ENCODE measurements at regions not wholly inside any gene's neighbourhood (a gene's known extent, or its start where the extent isn't known, plus 50 kb on each side); places are given as distances from the start of the nearest gene placed in this dataset.

GRCh38 chr4:126710935-126711334, 921.8 kb upstream of the INTU start:
- H3K4me3 ChIP-seq, result no peak overlapping the region
- H3K27ac ChIP-seq, result no peak overlapping the region

DNA sequence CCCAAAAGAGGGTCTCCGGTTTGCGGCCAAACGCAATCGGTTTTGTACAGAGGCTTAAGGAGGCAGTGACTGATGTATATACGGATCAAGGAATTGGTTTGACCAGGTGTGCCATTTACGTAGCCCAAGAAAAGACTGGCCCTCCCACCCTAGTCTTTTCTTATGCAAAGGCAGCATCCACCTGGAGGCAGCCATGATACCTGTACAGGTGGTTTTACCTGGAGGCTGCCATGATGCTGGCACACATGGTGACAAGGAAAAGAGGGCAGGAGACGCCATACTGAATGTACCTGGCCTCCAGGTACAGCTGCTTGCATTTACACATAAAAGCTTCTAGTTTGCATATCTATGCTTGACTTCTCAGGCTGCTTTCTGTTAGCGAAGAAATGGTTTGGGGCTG, 917.7 kb upstream of the INTU start:
- H3K27ac ChIP-seq, result no peak overlapping the region

GRCh38 chr4:126715681-126716080, 917.1 kb upstream of the INTU start:
- Histone ChIP-seq H3K27ac (no peak overlapping the region), H3K4me3 (no peak overlapping the region)

More for the DNA sequence above, 917.7 kb upstream of the INTU start:
- no peak overlapping the region for H3K4me3 ChIP-seq

DNA sequence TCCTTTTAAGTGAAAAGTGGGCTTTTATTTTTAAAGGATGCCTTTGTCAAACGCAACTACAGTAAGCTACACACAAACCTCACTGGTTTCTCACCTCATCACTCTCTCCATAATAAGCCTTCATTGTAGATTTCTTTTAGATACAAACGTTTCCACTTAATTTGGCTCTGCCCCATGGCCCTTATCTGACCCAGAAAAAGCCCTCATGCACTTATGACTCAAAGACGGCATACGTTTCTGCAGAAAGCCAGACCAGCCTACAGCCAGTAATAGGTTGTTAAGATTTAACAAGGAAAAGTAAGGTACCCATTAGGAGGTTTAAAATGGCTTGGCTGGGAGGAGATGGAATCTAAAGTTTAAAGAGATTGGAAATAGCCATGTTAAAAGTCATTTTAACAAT, 914.6 kb upstream of the INTU start:
- no peak overlapping the region for H3K27ac ChIP-seq
- H3K4me3 ChIP-seq, result no peak overlapping the region

GRCh38 chr4:126719852-126720251, 912.9 kb upstream of the INTU start:
- no peak overlapping the region for H3K27ac ChIP-seq
- no peak overlapping the region for H3K4me3 ChIP-seq

GRCh38 chr4:126725906-126726305, 906.9 kb upstream of the INTU start:
- no peak overlapping the region for H3K27ac ChIP-seq
- no peak overlapping the region for H3K4me3 ChIP-seq

DNA sequence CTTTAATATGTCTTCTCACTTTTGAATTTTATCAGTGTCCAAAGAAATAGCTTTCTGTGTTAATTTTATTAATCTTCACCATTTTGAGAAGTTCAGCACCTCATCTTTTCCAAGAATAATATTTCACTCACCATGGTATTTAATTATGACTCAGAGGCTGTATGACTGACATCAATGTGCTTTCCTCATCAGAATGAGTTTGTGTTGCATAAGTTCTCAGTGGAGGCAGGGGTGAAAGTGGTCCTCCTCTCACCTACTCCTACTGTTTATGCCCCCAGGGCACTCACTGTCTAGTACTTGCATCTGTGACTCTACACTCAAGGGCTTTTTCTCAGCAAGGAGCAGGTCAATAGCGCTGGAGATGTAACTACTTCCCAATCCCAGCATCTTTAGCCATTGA, 905.3 kb upstream of the INTU start:
- H3K27ac ChIP-seq, result no peak overlapping the region

GRCh38 chr4:126731062-126731461, 901.7 kb upstream of the INTU start:
- Histone ChIP-seq H3K4me3 (no peak overlapping the region), H3K27ac (no peak overlapping the region)

More for the DNA sequence above, 905.3 kb upstream of the INTU start:
- no peak overlapping the region for H3K4me3 ChIP-seq

DNA sequence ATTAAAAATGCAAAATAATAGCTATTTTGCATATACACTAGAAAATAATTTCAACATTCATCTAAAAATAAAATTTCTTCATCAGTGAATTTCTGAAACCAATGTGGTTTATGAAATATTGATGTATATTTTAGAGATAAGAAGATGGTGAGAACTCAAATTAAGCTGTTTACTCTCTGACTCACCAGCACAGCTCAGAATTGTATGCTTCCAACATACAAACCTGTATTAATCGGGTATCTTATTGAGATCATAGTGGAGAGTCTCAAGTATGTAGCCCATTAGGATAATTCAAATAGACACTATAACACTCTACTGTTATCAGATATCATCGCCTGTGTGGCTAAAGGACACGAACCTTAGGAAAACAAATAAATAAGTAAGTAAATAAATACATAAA, 899.5 kb upstream of the INTU start:
- Histone ChIP-seq H3K4me3 (no peak overlapping the region), H3K27ac (no peak overlapping the region)

DNA sequence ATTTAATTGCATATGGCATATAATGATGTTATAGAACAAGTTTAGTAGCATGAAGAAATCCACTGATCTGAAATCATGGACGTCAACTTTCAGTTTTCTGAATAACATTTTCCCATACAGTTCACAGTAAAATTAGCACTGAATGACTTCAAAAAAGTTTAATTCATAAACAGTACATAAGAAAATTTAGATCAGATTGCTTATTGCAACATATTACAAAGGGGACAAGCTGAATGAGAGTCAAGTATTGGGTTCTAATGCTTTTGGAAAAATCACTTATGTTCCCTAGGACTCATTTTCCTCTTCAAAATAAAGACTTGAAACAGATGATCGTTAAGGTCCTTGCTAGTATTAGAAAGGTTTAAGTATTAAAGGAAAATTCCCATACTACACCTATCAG, 898.3 kb upstream of the INTU start:
- H3K4me3 ChIP-seq, result no peak overlapping the region

GRCh38 chr4:126735294-126736132, 897.2 kb upstream of the INTU start:
- Histone ChIP-seq H3K27ac (no peak overlapping the region), H3K4me3 (no peak overlapping the region)

More for the DNA sequence above, 898.3 kb upstream of the INTU start:
- no peak overlapping the region for H3K27ac ChIP-seq

- Histone ChIP-seq H3K4me3 (no peak overlapping the region), H3K27ac (no peak overlapping the region)
Measured at GRCh38 chr4:126736133-126736518, 896.6 kb upstream of the INTU start.

DNA sequence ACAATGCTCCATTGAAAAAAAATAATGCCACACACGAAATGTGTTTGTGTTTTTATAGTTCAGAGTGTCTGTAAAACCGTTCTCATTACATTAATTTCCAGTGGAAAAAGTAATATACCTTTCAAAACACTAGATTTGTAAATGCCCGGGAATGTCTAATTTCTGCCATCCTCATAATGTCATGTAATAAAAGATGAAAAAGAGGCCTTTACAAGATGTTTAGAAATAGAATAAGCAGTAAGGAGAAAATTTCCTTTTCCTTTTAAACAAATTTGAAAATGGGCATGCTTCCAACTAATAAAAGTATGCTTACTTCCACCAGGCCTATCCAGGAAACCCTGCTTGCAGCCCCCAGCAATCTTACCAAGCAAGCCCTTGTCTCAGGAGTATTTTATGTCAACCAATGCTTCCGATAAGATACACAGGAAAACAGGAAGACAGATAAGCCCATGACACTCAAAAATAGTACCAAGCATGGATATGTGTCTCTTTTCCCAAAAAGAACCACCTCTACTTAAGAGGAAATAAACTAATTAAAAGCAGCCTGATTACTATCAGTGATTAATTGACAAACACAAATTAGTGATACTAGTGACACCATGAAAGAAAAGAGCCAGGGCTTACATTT, 894.7 kb upstream of the INTU start:
- Histone ChIP-seq H3K4me3 (no peak overlapping the region), H3K27ac (no peak overlapping the region)

- Histone ChIP-seq H3K4me3 (no peak overlapping the region), H3K27ac (no peak overlapping the region)
Measured at GRCh38 chr4:126738527-126738923, 894.2 kb upstream of the INTU start.

DNA sequence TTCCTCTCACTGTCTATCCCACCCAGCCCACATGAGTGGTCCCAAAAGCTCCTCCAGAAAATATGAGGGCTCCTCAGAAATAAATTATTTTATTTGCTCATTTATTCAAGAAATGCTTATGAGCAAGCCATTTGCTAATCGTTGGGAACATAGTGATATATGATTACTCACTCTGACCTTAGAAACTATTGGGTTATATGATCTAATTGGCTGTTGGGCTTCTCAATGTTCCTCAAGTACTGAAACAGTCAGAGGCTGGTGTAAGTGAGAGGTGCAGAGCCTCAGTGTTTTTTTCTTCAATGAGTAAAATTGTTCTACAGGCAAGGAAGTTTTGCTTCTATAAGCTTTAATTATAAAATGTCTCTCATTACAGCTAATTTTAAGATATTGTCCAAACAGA, 893.8 kb upstream of the INTU start:
- H3K4me3 ChIP-seq, result no peak overlapping the region
- no peak overlapping the region for H3K27ac ChIP-seq

DNA sequence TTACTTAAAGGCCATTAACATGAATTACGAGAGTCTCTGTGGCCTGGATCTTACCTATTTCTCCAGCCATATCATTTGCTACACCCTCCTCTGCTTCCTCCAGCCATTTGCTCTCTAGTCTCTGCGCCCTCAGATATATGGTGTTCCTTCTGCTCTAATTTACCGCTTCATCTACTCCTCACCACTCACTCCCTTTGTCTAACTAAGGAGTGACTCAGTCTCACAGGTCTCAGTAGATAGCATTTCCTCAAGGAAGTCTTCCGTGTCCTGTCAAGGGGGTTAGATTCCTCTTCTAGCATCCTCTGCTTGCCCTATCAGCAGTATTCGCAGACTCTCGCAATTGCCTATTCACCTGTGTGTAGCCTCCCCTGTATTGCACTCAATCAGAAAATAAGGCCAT, 892.1 kb upstream of the INTU start:
- no peak overlapping the region for H3K27ac ChIP-seq
- no peak overlapping the region for H3K4me3 ChIP-seq

DNA sequence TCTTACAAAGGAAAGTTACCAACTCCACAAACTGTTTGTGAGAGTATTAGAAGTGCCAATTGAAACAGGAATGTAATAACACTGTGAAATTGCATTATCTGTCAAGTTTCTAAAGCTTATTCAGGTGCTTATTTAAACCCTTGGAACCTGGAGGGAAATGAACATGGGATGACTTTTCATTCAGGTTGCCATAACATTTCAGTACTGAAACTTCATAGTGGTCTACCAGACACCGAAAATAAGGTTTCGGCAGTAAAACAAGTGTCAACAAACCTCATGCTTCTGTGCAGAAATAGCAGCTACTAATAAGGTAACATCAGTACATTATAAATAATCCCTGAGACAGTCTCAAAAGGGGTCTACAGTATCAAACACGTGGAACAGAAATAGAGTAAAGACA, 890.7 kb upstream of the INTU start:
- H3K4me3 ChIP-seq, result no peak overlapping the region
- no peak overlapping the region for H3K27ac ChIP-seq

DNA sequence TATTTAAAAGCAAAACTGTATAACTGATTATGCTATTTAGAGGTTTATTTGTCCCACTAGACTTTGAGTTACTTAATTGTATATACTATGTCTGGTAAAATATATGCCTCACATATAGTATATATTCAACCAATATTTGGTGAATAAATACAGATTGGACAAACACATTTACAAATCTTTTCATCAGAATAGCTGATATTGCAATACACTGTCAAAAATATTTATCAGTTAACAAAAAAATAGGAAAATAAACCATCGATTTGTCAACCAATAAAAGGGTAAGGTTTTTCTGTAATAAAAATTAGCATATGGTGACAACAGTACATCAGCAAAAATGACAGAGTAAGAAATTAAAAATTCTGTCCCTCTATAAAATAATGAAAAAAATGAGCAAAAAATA, 889.9 kb upstream of the INTU start:
- H3K27ac ChIP-seq, result no peak overlapping the region
- no peak overlapping the region for H3K4me3 ChIP-seq

DNA sequence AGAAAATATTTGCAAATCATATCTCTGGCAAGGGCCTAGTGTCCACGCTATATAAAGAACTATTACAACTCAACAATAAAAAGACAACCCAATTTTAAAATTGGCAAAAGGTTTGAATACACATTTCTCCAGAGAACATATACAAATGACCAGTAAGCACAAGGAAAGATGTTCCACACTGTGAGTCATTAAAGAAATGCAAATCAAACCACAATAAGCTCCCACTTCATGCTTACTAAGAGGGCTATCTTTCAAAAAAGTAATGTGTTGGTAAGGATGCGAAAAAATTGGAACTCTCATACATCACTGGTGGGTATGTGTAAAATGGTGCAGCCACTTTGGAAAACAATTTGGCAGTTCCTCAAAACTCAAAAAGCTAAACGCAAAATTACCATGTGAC, 884.0 kb upstream of the INTU start:
- no peak overlapping the region for H3K4me3 ChIP-seq
- H3K27ac ChIP-seq, result no peak overlapping the region

DNA sequence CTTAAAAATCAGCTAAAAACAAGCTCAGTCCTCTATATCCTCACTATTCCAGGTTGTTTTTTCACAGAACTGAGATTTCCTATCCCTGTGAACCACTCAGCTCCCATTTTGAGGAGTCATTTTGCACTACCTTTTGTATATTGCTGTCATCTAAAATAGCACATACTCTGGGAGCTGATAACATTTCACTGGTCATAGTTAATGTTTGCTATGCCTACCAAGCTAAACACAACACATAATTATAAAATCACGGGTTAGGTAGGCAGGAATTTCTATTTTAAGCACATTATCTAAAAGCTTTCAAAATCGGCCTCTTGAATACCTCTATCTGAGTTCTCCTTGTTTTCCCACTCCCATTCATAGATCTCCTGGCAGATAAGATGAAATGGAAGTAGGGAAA, 882.0 kb upstream of the INTU start:
- no peak overlapping the region for H3K4me3 ChIP-seq
- H3K27ac ChIP-seq, result no peak overlapping the region

GRCh38 chr4:126752126-126752525, 880.6 kb upstream of the INTU start:
- H3K4me3 ChIP-seq, result no peak overlapping the region

GRCh38 chr4:126752702-126753101, 880.1 kb upstream of the INTU start:
- Histone ChIP-seq H3K27ac (no peak overlapping the region), H3K4me3 (no peak overlapping the region)

More at GRCh38 chr4:126752126-126752525, 880.6 kb upstream of the INTU start:
- H3K27ac ChIP-seq, result no peak overlapping the region
